Activated CD8-positive, alpha-beta memory T cell treated with anti-CD3 and anti-CD28 coated beads, Interleukin-2, amount 50 U/mL, for 48 hours (primary cell): ENCODE measurements at regions not wholly inside any gene's neighbourhood (a gene's known extent, or its start where the extent isn't known, plus 50 kb on each side); places are given as distances from the start of the nearest gene placed in this dataset.

Experiments used
- DNase-seq: peaks from one replicate; pipeline ENCODE4 v3.0.0-alpha.2; 2020

DNA sequence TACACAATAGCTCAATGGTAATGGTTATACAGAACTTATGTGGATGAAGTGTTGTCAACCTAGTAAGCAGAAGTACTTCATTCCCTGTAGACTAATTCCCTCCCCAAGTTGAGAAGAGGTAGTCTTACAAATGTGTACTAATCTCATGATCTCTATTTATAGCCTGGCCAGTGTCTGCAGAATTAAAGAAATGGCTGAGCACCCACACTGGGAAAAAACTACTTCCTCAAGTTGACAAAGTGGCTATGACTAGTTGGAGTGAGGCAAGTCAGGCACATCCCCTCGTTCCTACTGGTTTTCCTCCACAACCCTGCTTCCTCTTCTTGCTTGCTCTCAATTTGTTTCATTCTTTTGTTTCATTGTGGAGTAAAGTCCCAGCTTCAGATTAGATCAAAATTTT is 566.7 kb upstream of the ZNF717 start:
- DNase-seq = no peak

DNA sequence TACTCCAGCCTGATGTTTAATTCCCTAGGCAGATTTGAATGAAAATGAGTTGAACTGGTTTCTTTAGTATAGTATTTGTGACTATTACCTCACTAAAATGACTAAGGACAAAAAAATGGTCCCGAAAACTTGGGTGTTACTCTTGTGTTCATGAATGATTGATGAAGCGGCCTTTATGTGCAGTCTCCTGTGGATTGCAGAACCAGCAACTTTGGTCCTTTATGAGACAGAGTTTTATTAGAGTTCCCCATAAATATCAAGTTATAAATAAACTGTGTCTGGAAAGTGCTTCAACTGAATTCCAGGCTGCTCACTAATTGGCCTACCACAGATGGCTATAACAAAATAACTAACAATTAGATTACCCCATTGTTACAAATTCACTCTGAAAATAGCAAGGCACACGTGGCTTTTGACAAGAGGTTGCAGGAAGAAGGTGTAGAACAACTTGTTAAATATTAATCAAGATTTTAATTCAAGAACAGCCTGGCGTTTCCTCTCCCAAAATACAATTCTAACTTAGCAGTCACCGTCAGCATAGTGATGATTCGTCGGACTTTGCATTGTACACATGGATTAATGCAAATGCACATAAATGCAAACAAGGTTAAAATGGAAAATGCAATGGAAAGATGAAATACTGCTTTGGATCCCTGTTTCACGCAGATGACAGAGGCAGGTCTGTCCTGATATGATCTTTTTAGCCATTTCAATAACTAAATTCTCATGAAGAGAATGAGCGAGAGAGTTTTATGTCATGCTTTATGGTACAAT is 567.3 kb upstream of the ZNF717 start:
- DNase-seq = no peak

DNA sequence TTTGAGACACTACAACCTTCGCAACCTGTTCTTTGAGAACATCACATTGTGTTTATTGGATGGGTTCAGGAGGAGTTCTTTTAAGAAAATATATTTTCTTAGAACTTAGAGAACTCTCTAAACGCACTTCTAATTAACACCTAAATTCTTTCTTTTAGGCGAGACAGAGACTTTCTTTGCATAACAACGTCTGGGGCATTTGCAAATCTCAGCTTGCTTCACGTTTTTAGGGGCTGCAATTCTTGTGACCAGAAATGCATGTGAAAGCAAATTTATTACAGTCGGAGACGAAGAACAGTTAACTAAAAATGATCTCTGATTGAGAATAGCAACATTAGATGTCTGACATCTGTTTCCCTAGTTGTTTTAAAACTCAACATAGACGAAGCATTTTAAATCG is 568.3 kb upstream of the ZNF717 start:
- DNase-seq = no peak

GRCh38 chr3:76361010-76361409 is 575.7 kb upstream of the ZNF717 start:
- DNase-seq = no peak

DNA sequence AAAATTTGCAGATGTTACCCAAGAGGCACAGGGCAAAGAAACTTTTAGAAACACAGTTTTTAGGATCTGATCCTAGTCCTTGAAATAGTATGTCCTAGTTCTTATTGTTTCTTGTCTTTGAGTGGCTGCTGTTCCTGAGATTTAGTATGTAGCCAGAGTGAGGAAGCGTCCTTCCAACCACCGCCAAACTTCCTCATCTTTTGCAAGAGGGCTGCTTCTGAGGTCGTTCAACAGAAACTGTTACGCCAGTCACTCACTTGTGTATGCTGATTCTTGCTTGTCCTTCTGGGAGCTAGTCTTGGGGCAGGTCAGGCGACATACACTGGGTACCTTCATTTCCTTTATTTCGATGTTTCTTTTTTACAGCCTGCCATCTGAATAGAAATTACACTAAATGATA is 577.3 kb upstream of the ZNF717 start:
- DNase-seq = no peak

- DNase-seq = no peak
These were observed 579.9 kb upstream of the ZNF717 start for GRCh38 chr3:76365275-76365674.

DNA sequence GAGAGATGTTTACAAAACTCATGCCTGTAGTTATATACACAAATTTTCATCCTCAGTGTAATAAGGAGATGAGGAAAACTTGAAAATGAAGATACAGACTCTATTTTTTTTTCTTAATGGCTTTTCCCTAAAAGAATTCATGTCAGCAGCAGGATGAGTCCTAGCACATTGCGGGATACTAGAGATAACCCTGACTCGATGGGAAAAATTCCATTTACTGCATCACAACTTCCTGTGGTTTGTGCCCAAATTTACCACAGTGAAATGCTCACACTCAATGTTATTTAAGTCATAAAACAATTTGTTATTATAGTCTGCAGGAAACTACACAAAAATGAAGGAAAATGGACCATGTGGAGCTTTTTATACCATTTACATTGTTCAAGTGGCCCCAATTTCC is 581.9 kb upstream of the ZNF717 start:
- no peak for DNase-seq

GRCh38 chr3:76369170-76369569 is 583.8 kb upstream of the ZNF717 start:
- no peak for DNase-seq

- DNase-seq = no peak
These were observed 585.6 kb upstream of the ZNF717 start for GRCh38 chr3:76370749-76371520.

DNA sequence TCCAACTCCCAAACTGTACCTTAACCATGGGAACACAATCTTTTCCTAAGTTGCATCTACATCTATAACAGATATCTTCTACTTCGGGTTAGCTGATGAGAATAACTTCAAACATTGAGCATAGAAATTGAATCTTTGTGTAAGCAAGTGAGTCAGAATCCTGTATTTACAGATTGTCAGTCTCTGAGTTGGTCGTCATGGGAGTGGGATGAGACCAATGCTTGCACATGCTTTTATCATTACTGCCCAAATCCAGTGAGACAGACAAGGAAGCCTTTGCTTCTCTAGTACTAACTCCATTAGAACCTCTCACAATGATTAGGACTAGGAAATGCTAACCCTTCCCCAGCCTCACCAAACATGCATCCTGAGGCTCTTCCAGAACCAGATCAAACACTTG is 587.1 kb upstream of the ZNF717 start:
- no peak for DNase-seq

DNA sequence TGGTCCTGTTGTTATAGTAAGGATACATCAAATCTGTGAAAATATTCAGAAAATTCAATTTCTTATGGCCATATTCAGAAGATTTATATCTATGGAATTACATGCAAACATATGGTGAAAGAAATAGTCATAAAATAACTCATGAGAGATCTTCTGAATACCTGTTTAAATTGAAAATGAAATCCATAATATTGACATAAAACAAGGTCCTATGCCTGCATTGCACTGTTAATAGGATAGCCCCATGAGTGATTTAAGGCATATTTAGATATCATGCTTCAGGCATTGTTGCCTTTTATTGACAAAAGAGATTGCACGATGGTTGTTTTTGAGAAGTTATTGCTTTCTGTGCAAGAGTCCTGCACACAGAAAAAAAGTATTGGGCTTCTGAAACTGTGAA is 591.7 kb upstream of the ZNF717 start:
- no peak for DNase-seq

GRCh38 chr3:76378789-76379188 is 593.4 kb upstream of the ZNF717 start:
- DNase-seq = no peak

GRCh38 chr3:76383781-76384180 is 598.4 kb upstream of the ZNF717 start:
- no peak for DNase-seq

- DNase-seq = no peak
These were observed 601.7 kb upstream of the ZNF717 start for GRCh38 chr3:76387000-76387399.

- DNase-seq = no peak
These were observed 614.8 kb upstream of the ZNF717 start for GRCh38 chr3:76400141-76400540.

- DNase-seq = no peak
These were observed 617.6 kb upstream of the ZNF717 start for GRCh38 chr3:76402926-76403325.

DNA sequence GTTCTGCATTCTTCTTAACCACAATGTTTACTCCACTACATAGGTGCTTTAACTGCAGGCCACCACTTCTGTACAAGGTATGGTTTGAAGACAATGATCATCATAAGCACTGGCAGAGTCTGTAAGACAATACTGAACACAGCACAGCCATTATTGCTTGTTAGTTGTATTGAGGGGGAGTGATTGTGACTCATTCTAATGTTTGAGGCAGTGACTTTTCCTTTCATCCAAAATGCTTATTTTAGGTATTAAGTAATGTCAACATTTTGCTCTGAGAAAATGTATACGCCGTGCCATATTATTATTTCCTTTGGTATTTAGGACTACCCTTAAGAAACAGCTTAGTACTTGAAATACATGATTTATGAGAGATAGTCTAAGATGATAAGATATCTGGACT is 618.2 kb upstream of the ZNF717 start:
- no peak for DNase-seq

DNA sequence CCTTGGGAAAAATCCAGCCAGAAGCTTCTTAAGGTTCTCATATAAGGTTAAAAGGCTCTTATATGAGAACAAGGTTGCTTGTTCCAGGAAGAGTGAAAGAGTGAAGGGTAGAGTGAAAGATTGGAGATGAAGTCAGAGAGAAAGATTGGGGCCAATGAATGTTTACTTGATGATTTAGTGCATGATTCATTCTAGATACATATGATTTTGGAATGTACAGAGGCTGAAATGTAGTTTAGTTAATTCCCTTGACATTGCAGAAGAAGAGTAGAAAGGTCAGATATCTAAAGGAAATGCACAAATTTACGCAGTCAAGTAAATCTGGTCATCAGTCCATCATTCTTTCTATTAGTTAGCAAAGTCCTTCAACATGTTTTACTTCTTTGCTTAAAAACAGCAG is 619.8 kb upstream of the ZNF717 start:
- DNase-seq = no peak

DNA sequence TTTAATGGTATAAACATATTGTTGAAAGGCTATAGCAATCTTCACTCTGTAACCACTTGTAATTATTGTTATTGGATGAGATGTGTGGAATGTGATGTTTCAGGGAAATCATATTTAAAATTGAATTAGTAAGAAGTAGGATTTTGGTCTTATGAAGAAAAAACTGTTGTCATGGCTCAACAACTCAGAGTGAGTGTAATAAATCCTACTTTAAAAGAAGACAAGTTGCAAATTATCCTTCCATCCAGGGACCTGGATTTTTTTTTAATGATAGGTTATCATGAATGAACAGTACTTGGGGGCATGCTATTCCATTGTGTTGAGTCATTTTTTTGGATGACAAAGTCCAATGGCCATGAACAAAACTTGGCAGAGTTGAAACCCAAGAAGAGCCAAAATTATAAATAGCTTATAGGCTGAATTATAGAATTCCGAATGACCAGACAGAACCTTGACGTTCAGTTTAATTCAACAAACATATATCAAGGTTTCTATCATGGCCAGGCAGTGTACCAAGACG is 625.5 kb upstream of the ZNF717 start:
- no peak for DNase-seq

GRCh38 chr3:76415384-76415783 is 624.5 kb upstream of the ROBO2 start:
- DNase-seq = no peak

- DNase-seq = no peak
These were observed 610.2 kb upstream of the ROBO2 start for GRCh38 chr3:76429581-76430177.

DNA sequence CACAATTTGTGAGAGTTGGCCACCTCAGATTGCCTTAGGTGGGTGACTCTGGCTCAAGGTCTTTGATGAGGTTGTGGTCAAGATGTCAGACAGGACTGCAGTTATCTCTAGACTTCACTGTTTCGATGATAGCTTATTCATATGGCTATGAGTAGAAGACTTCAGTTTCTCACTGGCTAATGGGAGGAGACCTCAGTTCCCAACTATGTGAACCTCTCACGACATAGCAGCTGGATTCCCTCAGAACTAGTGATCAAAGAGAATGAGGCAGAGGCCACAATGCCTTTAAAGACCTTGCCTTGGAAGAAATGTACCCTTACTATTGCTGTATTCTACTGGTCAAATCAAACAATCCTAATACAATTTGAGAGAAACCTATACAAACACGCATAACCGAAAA is 607.5 kb upstream of the ROBO2 start:
- DNase-seq = no peak

DNA sequence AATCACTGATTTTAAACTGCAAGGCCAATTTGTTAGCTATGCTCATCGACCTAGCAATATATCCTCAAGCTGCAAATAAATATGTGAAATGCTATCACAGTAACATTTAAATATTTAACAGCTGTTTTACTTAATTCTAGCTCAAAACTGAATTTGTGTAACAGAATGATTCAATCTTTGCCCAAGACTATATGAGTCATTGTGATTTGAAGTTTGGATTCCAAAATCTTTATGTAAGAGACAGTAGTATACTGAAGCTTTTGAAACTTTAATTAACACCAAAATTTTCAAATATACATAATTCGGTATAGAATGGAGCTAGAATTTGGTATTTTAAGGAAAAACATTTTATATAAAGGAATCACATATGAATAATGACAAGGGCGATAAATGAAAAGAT is 603.0 kb upstream of the ROBO2 start:
- no peak for DNase-seq

DNA sequence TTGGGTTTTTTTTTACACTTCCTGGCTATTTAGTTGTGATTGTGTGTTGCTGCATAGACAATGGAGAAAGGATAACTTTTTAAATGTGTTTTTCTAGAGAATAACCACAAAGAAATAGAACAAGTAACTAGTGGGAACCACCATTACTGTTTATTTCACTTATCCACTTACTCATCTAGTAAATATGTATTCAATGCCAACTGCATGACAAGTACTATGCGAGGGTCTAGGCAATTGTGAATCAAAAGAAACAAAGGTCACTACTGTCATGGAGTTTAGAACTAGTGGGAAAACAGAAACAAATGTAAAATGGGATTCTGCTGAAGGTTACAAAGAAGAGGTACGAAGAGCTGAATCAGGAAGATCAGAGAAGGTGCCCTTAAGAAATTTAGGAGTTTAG is 600.9 kb upstream of the ROBO2 start:
- DNase-seq = no peak
